Ramos (cell line): ENCODE measurements at regions not wholly inside any gene's neighbourhood (a gene's known extent, or its start where the extent isn't known, plus 50 kb on each side); places are given as distances from the start of the nearest gene placed in this dataset.
"Not testable (repeated sequence)": the region's sequence is repeated elsewhere in the genome, so short reads cannot be mapped to it uniquely, and the experiment has no call there.

Source experiments
- in situ Hi-C: fragments of 300-500 bp; cut with MboI; formaldehyde crosslinking; loops from one replicate; pipeline ENCODE4 v1.14.3; 2022; ENCODE audit warnings: low sequenced_read_pairs; ENCODE audit not compliant: unreplicated experiment

DNA sequence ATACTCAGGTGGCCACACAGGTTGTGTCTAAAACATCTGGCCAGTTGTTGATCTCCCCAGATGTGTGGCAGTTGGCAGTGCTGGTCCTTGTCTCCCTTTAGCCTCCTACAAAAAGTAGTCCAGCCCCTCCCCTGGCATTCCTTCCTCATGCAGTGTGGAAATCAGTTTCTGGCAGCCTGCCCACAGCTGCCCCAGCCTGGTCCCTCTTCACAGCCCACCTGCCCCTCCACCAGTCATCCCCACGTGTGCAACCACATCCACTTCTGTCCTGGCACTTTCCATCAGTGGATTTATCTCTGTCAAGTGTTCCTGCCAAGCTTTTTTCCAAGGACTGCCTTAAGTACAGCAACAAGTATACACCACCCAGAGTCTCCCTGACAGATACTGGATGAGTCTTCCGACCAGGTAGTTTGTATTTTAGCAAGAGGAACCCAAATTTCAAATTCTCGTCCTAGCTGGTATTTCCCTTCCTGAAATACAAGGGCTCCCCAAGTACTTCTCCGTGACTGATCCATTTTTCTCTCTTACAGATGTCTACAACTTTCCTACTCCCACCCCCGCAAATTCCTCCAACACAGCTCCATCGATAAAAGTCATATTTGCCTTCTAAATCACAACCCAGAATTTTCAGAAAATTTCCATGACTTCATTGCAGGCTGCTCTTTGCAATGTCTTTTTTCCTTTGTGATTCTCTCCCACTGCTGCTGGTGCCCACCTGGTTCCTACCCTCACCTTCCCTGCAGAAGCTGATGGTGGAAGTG lies 313.5 kb downstream of the FOXO1 start:
- in situ Hi-C loops, result no loop called here

DNA sequence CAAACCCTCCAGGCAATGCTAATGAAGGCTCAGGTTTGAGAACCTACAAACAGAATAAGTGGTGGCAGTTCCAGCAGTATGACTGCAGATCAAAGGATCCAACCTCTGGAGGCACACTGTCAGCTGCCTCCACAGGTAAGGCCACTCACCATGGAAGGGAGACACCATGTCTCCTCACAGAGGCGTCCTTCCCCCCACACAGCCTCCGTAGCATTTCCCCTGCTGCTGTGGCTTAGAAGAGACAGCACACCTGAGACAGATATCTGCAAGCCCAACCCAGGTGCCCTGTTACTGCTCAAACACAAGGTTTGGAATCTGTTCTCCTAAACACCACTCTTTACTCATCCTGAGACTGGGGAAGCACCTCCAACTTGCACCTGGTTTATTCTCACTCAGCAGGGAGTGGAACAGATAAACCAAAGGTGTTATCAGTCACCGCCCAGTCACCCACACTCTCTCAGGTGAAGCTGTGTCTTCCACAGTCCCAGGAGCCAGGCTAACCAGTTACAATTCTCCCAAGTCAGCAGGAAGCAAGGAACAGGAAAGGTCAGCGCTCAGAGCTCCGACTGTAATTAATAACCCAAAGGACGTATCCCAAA lies 311.2 kb downstream of the FOXO1 start:
- in situ Hi-C loops, result no loop called here

DNA sequence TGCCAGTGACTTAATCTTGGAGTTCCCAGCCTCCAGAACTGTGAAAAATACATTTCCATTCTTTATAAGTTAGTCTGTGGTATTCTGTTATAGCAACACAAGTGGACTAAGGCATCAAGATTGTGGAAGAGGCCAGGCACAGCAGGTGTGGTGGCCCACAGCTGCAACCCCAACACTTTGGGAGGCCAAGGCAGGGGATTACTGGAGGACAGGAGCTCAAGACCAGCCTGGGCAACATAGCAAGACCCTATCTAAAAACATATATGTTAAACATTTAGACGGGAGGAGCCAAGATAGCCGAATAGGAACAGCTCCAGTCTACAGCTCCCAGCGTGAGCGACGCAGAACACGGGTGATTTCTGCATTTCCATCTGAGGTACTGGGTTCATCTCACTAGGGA lies 310.4 kb downstream of the FOXO1 start:
- in situ Hi-C loops, result no loop called here

DNA sequence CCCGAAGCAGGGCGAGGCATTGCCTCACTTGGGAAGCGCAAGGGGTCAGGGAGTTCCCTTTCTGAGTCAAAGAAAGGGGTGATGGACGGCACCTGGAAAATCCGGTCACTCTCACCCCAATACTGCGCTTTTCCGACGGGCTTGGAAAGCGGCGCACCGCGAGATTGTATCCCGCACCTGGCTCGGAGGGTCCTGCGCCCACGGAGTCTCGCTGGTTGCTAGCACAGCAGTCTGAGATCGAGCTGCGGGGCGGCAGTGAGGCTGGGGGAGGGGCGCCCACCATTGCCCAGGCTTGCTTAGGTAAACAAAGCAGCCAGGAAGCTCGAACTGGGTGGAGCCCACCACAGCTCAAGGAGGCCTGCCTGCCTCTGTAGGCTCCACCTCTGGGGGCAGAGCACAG lies 310.0 kb downstream of the FOXO1 start:
- in situ Hi-C loops, result not testable (repeated sequence)

DNA sequence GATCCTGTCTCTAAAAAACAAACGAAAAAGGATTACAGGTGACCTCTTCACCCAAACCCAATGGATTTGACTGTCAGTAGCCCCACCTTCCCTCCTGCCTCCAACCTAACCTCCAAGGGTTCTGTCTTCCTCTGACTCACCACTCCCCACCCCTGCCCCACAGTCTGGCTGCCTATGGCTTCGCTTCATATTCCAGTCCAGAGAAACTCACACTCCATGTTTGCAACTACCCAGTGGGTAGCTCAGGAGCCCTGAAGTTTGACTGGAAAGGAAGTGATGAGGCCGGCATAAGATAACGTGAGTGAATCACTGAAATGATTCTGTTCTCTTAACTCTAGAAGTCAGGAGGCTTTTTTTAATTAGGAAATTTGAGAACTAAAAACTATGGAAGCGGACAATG lies 303.9 kb downstream of the FOXO1 start:
- in situ Hi-C loops, result no loop called here

DNA sequence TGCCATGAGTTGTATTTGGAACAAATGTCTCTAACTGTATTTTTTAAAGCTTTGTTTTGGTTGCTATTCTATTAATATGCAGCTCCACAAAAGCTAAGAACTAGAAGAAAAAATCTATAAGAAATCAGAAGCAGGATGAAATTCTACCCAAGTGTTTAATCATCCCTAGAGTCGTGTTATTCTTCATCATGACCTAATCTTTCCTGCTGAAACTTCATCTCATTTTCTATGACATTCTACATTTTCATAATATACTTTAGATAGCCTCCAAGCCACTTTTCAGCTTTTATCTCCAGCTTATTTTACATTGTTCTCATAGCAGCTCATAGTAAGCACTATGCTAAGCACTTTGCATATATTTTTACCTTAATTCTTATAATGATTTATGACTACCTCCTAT lies 302.8 kb downstream of the FOXO1 start:
- in situ Hi-C loops, result no loop called here

DNA sequence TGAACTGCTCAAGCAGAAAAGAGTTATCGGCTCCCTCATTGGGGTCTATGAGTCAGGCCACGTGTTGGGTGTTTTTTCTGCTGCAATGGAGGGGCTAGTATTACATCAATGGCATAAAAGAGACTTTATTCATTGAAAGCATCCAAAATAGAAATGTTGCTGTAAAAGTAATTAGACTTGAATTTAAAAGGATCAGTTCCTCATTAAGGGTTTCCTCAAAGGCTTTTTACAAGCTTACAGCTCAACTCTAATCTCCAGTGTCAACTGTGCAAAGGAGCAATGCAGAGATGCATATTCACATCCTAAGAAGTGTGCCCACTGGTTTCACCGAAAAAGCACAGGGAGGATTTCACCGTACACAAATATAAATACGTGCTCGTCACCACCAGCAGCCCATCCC lies 300.3 kb downstream of the FOXO1 start:
- in situ Hi-C loops, result no loop called here

DNA sequence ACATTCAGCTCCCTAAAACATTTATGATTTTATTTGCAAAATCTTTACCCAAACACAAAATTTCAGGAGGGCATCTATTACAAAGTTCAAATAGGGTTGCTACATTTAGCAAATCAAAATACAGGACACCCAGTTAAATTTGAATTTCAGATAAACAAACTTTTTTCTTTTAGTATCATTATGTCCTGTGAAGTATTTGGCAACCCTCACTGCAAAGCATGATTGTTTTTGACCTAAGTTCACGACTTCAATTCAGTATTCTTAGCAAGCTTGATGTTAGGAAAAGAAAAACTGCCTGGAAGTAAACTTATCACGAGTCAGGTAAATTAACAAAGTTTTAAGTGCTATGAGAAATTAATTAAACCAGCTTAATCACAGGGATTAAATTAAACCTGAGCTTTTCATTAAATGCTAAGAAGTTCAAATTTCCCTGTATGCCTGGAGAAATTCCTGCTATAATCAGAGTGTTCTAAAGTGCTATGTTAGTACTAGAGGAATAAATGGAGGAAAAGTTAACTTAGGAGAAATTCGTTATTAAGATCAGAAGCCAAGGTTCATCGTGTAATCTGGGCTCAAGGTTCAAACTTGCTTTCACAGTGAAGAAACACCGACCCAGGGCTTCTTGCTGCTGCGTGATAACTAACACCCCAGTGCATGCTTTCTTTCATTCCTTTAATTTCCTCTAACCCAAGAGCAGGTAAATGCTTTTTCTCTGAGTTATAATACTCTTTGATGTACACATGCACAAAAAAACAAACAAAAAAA lies 298.1 kb downstream of the FOXO1 start:
- in situ Hi-C loops, result no loop called here

DNA sequence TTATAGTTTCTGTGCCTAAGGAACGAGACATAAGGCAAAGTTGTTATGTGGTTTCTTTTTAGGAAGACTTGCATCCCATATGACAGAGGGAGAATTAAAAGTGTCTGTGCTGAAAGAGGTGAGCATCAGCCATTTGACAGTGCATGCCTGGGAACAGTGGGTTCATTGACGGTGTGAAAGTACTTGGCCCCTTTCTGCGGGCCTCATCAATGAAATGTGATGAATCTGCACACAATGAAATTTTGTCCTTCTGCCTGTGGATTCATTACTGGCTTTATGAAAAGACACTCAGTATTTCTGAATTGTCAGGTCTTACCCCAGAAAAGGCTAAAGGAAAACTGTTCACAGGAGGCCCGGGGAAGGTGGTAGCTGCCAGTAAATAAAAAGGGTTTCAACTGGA lies 295.8 kb downstream of the FOXO1 start:
- in situ Hi-C loops, result no loop called here

DNA sequence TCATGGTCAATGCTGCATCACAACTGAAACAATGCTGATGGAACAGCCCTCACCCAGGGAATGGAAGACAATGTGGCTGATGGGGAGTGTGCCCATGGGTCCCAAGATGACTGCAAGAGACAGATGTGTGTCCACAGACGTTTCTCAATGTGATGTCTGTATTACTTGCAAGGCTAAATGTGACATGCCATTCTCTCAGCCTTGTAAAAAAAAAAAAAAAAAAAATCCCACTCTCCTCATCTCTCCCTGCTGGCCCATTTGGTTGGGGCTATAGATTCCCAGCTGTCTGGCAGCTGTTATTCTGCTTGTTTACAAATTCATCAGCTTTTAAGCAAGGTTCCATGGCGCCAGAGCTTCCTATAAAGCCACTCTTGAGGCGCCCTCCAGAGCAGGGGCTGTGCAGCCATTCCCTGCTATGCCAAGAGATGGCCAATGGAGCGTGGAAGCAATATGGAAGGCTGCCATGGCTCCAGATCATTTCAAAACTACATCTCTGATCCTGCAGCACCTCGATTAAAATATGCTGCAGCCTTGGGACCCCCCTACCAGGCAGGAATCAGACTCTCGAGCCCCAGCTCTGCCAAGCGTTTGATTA lies 294.8 kb downstream of the FOXO1 start:
- in situ Hi-C loops, result no loop called here

DNA sequence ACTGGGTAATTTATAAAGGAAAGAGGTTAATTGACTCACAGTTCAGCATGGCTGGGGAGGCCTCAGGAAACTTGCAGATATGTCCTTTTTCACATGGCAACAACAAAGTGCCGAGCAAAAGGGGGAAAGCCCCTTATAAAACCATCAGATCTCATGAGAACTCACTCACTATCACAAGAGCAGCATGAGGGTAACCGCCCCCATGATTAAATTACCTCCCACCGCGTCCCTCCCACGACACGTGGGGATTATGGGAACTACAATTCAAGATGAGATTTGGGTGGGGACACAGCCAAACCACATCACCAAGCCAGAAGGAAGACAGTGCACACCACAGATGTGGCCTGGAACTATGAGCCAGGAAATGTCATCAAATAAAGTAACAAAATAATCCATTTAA lies 292.8 kb downstream of the FOXO1 start:
- in situ Hi-C loops, result not testable (repeated sequence)

DNA sequence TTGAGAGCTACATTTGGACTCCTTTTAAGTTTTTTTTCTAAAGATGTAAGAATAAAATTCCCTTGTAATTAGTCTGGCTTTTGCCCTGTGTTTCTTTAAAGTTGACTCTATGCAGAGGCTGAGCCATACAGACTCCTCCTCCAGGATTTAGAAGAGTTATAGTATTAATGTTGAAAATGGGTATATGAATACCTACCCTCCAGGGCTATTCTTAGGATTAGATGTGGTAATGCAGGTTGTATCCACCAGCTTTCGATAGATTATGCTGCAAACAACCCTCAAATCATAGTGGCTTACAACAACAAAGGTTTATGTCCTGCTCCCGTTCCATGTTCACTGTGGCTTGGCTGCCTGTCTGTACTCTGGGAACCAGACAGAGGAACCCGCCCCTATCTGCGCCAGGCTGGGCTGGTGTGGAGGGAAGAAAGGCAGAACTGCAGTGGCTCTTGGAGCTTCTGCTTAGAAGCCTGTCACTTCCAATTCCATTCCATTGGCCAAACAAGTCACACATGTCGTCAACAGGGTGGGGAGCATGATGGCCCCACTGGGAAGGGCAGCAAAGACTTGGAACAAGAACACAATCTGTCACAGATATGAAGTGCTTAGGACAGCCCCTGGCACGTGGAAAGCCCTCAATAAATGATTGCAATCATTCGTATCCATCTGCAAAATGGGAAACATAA lies 290.8 kb downstream of the FOXO1 start:
- in situ Hi-C loops, result no loop called here

DNA sequence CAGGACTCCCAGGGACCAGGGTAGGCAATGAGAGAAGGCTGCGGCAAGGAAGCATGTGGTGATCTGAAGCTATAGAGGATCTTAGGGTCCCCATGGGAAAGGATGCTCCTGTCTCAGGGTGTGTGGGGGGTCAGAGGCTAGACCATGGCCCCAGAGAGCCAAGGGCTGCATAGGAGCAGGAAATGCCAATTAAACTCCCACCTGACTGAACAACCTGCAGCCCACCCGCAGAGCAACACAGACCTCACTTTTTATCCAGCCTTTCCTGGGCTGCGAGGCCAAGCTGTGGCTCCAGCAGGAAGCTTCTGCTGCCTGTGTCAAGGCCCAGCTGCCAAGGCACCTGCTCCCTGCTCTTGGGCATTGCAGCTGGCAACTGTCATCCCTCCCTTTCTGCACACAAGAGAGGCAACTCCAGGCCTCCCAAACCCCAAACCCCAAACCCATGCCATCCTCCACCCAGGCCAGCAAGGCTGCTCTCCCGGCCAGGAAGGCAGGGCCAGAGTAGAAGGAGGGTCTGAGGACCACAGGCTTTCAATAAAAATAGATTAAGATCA lies 290.1 kb downstream of the FOXO1 start:
- in situ Hi-C loops, result no loop called here

DNA sequence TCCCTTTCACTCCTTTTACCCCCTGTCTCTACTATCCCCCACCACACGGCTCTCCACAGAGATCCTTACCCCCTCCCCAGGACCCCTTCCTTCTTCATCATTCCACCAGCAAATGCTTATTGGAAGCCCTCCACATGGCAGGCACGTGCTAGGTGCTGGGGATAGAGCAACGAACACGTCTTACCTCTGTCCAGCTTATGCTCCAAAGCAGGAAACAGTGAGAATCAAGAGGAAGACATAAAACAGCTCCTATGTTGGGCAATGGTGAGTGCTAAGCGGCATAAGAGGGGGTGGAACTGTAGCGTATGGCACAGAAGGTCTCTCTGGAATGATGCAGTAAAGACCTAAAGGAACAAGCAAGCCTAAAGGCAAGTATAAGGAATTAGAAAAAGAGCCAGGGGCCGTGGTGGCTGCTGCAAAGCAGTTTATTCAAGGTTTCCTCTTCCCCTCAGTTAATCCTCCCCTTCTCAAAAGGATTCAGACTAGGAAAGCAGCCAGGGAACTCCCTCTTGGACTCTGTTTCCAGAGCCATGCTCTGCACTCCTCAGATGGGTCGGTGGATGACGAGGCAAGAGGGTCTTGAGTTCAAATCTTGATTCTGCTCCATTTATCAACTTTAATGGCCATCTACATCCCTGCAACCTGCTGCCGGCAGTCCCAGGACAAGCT lies 289.4 kb downstream of the FOXO1 start:
- in situ Hi-C loops, result no loop called here

DNA sequence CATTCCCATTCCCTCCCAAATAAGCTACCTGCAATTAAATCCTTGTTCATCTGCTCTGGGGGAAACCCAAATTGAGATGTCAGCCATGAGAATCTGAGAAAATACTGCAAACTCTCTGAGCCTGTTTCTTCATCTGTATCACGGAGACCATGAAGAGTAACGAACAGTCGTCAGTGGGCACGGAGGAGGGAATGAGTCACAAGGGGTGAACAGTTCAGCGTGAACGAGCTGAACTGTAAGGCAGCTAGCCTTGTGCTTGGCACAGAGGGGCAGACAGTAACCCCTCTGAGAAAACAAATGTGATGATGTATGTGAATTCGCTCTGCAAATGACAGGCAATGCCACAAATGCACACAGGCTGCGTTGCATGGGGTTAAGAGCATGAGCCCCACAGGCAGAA lies 288.7 kb downstream of the FOXO1 start:
- in situ Hi-C loops, result no loop called here

DNA sequence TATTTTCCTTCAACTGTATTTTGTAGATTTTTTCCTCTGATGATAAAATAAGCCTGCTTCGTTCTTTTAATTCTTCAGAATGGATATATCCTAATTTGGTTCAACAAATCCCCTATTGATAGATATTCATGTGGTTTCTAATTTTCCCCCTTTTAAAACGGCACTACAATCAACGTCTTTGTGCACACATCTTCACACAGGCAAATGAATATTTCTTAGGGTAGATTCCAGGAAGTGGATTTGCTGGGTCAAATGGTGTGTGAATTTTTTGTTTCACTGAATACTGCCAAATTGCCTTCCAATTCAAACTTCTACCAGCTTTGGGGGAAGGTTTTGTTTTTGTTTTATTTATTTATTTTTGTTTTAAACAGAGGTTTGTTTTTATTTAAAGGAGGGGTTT lies 287.2 kb downstream of the FOXO1 start:
- in situ Hi-C loops, result no loop called here

DNA sequence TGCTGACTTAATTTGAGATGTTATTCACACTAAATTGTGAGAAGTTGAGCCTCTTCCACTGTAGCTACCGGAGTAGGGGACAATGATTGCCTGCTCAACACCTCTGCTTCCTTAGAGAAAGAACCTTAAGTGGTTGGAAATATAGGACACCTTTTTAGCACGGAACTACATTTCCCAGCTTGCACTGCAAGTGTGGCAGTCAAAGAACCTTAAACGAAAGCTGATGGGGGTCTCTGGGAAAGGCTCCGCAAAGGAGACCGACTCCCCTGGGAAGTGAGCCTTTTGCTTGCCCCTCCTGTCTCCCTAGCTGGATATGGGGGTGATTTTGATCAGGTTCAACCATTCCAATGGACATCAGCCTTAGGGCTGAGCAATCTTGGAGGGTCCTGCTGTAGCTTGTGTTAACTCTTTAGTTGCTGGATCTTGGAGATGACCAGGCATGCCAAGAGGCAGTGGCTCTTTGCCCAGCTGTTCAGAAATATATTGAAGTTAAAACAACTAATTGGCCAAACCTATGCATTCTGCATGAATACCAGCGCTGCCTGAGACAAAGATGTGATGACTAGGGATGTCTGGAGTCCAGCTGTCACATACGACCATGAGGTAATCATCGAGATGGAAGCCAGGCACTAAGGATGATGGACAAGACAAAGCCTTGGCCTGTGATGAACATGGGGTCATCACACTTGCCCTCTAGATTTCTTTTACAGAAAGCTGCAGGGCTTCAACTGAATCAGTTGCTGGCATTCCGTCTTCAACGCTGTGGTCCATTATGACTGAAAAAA lies 286.5 kb downstream of the FOXO1 start:
- in situ Hi-C loops, result no loop called here

DNA sequence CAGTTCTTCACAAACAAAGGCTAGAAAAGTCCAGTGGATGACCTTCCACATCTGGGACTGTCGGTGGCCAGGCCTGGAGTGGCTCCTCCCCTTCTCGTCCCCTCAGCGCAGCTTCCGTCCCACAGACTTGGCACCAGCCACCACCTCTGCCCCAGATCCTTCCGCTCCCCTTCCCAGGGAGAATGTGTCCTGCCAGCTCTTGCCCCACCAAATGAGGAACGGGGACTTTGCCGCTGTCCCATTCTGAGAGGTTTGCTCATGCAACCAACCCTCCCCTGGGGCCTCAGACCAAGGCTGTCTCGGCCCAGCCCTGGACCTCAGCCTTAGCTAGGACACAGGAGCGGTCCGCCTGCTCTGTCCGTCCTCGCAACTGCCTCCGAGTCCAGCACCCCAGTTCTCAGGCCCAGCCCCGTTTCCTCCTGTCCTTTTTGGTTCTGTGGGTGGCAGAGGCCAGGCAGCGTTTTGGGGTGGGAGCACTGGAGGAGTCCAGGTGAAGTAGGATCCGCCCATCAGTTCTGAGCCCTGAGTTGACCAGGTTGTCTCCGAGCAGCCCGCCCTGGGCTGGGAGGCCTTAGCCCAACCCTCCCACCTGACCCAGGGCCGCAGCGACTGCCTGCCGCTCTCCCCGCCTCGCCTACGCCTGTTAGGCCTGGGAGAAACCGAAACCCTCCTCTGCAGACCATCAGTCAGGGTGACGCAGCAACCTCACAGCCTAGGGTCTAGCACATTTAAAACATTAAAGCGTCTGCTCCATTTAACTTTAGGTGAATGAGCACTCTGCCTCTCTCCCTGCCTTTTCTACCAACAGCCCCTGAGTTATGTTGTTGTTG lies 284.3 kb downstream of the FOXO1 start:
- in situ Hi-C loops, result no loop called here
